GM19324 (cell line): ENCODE measurements at regions not wholly inside any gene's neighbourhood (a gene's known extent, or its start where the extent isn't known, plus 50 kb on each side); places are given as distances from the start of the nearest gene placed in this dataset.

Experiments used
- ATAC-seq: cut with Tn5 transposase; IDR thresholded peaks from one replicate; pipeline ENCODE4 v1.9.1; 2021; ENCODE audit warnings: mild to moderate bottlenecking, moderate library complexity; ENCODE audit not compliant: unreplicated experiment, low FRiP score

DNA sequence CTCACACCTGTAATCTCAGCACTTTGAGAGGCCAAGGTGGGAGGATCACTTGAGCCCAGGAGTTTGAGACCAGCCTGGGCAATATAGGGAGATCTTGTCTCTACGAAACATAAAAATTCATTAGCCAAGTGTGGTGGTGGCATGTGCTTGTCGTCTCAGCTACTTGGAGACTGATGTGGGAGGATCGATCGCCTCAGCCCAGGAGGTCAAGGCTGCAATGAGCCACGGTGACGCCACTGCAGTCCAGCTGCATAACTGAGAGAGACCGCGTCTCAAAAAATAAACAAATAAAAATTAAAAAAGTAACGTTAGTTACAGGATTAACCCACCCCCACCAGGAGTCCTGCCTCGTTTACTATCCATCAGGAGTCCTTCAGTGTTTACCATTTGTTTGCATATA is 345.1 kb downstream of the BTBD3 start:
- ATAC-seq: no peak

DNA sequence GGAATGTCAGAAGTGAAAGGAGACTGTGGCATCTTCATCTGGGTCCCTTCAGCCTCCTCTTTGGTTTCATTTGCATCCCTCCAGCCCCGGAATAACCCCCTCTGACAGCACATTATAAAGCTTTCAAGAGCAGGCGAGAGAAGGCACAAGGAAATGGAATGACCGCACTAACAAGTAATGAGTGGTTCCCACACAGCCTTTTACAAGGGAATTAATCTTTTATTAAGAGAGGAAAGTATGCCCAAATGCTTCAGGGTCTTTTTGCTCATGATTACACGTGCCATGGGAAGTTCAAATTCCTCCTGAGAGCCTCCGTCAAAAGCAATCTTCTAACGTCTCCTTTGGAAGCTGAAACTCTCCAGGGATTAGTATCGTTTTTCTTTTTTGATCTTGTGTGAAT is 347.0 kb downstream of the BTBD3 start:
- no peak for ATAC-seq

DNA sequence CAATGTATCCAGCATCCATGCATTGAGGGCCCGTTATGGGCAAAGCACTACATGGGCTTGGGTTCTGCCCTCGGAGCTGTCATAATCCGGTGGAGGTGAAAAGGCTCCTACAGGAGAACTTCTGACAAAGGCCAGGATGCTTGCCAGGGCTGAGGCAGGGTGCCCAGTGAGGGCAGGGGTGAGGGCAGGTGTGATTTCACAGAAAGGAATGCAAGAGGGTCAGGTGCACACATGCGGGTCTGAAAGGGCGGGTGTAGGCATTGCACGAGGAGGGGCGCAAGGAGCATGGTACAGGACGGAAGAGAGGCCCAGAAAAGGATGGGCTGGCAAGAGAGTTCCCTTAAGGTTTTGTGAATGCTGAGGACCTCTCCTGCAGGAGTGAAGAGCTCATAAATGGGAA is 348.0 kb downstream of the BTBD3 start:
- no peak for ATAC-seq

DNA sequence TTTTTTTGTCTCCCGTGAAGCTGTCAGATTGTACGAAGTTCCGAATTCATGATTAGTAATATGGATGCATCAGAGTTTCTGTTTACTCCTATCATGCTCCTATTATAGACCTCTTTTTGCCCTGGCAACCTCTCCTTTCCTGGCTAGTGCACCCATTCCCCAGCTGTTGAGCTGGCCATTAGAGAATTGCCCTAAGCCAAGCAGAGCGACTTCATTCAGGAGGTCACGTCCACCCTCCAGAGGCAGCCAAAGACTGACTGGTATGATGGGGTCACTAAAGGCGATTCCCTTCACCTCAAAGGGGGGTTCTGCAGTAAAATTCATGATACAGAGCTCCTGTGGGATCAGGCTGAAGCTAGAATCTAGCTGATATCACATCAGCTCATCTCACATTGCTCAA is 351.9 kb downstream of the BTBD3 start:
- no peak for ATAC-seq

DNA sequence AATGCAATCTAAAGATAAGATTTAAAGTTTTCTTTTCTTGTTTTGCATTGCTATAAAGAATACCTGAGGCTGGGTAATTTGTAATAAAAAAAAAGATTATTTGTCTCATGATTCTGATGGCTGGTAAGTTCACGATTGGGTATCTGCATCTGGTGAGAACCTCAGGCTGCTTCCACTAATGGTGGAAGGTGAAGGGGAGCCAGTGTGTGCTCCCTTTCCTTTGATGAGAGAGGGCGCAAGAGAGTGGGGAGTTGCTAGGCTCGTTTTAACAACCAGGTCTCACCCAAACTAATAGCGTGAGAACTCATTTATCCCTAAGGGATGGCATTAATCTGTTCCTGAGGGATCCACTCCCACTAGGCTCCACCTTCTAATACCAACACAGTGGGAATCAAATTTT is 353.2 kb downstream of the BTBD3 start:
- ATAC-seq: no peak

DNA sequence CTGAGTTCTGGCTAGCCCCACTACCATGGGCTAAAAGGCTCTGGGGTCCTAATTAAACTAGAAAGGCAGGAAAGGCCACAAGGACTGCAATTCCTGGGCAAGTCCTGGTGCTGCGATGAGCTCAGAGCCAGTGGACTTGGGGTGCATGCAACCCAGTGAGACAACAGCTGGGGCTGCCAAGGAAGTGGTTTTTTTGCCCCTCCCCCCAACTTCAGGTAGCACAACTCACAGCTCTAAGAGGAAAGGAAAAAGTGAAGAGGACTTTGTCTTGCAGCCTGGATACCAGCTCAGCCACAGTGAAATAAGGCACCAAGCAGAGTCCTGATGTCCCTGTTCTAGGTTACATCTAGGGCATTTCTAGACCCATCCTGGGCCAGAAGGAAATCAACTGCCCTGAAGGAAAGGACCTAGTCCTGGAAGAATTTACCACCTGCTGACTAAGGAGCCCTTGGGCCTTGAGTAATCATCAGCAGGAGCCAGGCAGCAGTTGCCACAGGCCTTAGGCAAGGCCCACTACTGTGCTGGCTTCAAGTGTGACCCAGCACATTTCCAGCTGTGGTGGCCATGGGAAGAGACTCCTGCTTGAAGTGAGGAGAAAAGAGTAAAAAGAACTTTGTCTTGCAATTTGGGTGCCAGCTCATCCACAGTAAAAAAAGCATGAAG is 358.4 kb downstream of the BTBD3 start:
- no peak for ATAC-seq

DNA sequence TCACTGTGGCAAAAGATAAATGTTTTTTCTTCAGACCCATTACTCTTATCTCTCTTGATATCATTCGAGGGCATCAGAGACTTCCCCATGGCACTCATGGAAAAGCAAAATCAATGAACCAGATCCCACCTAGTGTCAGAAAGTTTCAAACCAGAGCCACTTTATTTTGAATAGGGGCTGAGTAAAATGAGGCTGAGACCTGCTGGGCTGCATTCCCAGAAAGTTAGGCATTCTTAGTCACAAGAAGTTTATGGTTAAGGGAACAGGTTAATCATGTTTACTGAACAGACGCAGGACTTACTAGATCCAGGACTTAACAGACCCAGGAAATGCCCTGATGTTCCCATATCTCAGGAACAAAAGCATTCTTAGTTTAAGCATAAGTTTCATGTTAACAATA is 369.9 kb downstream of the BTBD3 start:
- ATAC-seq: no peak

DNA sequence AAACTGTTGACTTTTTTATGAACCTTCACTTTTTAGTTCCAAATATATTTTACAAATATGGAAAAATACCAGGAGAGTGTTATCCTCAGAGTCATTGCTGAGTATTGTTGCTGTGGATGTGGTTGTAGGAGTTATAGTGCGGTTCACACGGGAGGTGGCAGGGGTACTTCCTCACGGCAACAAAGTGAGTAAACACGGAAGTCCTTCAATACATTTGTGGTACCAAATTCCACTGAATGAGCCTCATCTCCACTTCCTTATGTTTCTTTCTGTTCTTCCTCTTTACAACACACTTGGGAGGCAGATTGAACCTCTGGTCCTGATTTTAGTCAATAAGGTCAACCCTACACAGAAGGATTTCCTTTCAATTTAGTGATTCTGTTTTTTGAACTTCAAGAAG is 371.8 kb downstream of the BTBD3 start:
- ATAC-seq: no peak

DNA sequence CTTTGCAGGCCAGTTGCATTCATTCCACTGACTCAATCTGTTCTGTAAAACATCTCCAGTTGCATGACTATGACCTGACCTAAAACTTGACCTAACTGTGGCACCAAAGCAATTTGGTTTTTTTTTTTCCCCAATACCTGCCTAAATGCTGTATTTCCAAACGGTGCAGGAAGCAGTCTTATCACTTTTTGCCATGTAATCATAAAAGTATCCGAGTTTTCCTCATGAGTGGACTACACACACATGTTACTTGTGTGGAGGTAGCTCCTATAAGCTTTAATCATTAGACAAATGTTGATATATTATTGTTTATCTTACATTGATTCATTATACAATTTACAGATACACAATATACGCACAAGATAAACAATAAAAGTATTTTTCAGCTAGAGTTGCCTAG is 373.7 kb downstream of the BTBD3 start:
- ATAC-seq: no peak

DNA sequence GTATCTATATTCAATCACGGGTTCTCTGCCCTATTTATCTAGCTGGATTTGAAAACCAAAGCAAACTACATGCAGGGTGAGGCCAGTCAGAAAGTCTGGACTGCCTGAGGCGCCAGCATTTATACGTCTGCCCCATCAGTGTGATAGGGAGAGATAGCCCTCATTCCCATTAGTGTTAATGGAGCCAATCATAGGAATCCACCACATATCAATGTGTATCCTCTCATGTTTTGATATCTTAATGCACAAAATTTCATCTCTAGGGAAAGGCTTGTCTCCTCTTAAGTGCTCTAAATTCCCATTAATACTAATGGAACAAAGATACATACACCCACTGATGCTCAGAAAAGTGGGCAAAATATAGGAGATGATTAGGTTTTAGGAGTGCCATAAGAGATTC is 376.2 kb downstream of the BTBD3 start:
- no peak for ATAC-seq

DNA sequence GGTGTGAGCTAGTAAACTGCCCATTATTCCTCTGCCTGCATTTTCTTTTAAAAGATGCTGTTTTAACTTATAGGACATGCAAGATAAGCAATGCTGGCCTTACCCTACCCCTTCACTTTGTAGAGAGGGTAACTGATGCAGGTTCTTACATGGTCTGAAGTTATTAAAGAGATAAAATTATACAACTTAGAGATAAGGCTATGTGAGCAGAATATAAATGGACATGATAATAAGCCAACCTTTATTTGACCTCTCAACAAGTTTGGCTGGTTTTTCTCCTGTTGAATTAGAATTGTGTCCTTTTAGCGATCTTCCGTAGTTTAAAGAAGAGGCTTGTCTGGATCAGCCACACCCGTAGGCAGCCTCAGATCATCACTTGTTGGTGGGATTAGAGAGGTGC is 377.0 kb downstream of the BTBD3 start:
- ATAC-seq: no peak

DNA sequence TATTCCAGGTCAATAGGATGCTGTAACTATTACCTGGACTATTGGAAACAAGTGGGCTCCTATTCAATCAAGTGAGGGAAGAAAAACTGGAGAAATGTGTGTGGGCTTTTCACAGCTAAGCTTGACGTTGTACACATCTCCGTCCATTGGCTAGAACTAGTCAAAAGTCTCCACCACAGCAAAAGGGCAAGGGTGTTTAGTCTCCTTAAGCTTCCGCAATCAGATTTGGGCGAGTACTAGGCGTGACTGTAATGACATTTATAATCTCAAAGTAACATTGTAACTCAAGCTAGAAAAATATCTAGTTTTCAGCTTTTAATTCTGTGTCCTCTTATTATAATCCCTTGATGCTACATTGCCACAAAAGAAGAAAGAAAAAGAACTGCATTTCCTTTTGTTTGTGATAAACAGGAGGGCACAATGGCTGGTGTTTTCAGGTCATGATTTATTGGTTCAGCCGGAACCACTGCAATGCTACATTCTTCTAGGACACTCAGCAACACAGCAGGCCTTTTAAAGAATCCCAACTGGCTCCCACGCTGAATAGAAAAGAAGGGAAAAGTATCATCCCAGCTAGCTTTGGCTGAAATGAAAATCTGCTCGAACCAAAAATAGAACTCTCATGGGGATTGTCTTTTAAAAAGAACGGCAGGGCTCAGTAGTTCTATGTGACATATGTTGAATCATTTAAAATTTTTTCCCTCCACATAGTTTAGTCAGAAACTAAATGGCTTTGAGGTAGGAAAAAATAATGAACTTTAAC is 387.7 kb downstream of the BTBD3 start:
- ATAC-seq: no peak

DNA sequence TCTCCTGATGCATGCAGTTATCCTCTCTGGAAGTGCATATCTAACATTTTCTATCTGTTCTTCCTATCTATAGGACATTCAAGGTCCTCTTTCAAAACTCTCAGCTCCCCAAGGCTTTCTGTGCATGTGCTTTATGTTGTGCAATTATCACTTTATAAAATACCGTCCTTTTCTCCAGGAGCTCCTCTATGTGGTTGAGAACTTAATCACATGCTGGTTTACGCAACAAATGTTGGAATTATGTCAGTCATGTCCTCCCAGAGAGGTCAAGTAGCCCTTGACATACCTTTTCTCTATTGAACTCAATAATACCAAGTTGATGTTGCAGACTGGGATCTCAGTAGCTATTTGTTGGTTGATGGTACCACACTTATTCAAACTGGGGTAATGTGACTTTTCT is 388.4 kb downstream of the BTBD3 start:
- ATAC-seq: no peak

DNA sequence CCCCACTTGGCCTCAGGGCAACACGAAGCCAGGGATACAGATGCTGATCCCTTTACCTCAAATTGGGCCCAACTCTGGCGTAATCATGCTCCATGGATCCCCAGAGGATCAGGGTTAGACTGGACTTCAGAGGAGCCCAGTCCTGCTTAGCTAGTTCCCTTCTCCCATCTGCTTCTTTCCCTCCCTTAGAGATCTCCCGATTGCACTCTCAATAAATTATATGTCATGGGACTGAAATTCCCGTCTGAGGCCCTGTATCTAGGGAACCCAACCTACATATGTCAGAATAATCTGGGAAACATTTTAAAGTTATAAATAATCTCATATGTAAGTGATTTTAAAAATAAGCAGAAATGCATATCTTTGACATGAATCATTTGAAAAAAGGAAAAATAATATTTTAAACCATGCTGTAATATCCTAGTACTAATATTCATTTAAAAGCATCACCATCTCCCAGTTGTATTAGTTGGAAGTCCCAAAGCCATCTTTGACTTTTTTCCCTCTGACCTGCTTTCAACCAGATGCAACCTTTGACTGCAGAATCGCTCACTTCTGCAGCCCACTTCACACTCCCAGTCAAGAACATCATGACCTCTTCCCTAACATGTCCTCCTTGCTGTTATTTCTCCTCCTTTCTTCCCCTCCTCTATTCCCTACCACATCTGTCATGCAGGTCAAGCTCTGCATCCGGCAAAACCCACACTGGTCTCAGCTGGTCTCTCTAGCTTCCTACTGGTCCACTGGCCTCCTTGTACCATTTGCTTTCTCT is 393.6 kb downstream of the BTBD3 start:
- ATAC-seq: no peak

DNA sequence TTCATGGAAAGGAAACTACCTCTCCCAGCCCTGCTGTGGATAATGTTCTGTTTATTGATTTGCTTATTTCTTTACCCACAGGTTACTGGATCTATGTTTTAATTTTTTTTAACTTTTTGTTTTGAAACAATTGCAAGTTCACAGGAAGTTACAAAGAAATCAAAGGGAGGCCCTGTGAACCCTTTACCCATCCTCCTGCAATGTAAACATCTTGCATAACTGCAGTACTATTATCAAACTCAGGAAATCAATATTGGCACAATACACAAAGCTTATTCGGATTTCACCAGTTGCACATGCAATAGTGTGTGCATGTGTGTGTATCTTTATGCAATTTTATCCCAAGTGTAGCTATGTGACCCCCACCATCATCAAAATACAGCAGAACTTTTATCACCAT is 398.0 kb downstream of the BTBD3 start:
- no peak for ATAC-seq

DNA sequence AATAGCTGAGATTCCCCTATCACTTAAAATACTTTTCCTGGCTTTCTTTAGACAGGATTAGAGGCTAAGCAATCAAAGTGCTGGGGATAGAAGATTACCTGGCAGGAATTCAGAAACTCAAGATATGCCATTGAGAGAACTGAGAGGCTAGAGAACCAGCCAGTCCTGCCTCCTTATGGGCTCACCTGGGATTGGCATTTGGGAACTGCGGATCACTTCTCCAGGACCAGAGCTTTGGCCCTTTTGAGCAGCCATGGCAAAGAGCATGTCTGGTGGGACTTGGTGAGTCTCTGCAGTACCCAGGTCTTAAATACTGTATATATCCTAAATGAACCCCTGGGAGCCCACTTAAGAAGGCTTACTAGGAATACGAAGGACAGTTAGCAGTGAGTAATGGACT is 399.1 kb downstream of the BTBD3 start:
- no peak for ATAC-seq

DNA sequence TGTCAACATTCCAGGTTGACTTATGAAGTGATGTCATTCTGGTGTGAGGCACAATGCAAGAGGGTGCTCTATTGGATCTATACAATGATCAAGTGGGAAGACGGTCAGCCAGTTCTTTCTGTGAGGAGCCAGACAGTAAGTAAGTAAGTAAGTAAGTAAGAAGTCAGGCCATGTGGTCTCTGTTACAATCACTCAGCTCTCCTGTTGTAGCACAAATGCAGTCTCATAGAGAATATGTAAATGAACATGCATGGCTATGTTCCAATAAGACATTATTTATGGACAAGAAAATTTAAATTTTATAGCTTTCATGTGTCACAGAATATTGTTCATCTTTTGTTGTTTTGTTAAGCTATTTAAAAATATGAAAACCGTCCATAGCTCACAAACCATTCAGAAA is 399.7 kb downstream of the BTBD3 start:
- no peak for ATAC-seq

DNA sequence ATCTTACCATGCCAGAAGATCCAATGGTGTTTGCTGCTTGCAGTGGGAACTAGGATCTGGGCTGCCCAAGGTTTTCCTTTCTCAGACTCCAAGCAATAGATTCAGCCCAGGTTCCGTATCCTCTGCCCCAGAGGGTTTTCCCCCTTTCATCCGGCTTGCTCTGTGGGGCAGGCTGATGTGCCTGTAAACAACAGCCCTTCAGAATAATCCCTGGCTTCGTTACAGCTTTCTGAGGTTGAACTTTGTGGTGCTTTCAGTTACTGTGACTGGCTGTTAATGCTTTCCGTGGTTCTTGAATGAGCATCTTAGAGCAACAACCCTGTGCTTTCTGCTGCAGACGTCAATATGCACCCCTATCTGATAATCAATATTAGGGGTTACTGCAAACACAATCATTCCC is 400.4 kb downstream of the BTBD3 start:
- ATAC-seq: no peak

DNA sequence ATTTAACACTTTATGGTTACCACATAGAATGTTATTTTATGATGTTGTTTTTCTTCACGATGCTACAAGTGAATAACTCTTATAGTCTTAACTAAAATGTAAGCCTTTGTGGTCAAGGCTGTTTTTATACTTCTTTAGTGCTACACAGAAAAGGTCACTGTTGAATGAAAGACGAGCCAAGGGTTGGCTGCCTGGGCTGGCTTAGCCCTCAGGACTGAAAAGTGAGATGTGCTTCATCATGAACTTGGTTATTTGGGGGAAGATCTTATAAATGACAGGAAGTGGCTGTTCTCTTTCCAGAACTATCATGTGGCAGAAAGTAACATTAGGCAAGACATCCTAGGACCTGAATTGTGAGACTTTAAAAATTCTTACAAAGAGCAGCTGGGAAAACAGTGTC is 404.0 kb downstream of the BTBD3 start:
- no peak for ATAC-seq

DNA sequence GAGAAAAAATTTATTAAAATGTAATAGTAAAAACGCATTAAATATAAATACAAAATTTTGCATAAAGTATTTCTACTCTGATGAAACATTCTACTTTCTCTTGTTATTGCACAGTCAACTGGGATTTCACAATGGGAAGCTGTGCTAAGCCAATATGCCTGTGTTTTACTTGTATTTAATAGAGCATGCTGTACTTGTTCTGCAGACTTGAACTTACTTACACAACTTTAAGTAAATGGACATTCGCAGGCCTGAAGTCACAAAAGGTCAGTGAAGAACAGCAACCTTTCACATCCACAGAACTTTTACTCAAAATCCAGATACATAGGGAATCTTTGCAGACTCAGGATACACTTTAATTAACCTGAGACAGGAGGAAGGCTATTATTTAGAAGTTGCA is 409.5 kb downstream of the BTBD3 start:
- no peak for ATAC-seq

DNA sequence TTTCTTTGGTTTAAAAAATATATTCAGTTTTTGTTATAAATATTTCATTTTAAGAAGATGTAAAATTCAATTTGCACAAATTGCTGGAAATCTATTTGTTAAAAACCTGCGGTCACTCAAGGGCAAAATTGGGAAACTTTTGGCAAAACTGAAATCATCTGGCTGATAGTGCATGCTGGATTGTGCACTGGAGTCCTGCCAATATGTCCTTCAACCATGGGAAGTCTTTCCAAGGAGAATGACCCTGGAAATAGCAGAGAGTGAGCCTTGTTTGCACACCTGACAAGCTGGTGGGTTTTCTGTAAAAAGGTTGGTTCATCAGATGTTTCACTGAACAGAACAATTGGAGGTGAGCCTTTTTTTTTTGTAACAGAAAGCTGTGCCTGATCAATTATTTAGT is 413.5 kb downstream of the BTBD3 start:
- ATAC-seq: no peak

DNA sequence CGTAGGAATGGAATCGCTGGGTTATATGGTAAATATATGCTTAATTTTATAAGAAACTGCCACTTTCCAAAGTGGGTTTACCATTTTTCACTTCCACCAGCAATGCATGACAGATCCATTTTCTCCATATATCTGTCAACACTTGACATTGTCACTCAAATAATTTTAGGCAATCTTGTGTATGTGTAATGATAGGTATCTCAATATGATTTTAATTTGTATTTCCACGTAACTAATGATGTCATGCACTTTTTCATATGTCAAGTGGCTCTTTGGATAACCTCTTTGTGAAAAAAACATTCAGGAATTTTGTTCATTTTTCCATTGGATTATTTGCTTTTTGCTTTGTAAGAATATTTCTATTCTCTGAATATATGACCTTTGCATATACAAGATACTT is 419.9 kb downstream of the BTBD3 start:
- no peak for ATAC-seq
